Activated CD4-positive, alpha-beta memory T cell treated with anti-CD3 and anti-CD28 coated beads, Interleukin-2, amount 10 ng/mL, durations not matched to agents 7 days and 5 days (primary cell): ENCODE measurements at regions not wholly inside any gene's neighbourhood (a gene's known extent, or its start where the extent isn't known, plus 50 kb on each side); places are given as distances from the start of the nearest gene placed in this dataset.

Experiments
- CTCF ChIA-PET: fragments of 350-600 bp; sonication (Branson Sonifier 250); formaldehyde crosslinking; loops from one replicate; lab custom pipeline; 2021; ENCODE audit warnings: antibody characterized with exemption, inconsistent platforms; lab: Charles Lee
- POLR2A ChIA-PET: fragments of 350-600 bp; sonication (Branson Sonifier 250); formaldehyde crosslinking; loops from one replicate; lab custom pipeline; 2021; ENCODE audit warnings: antibody characterized with exemption; lab: Charles Lee
- DNase-seq: peaks from one replicate; pipeline ENCODE4 v3.0.0-alpha.2; 2020
- H3K27ac Mint-ChIP-seq: one replicate; pipeline ENCODE4 v1.8.0; 2021; ENCODE audit warnings: mild to moderate bottlenecking, mixed read lengths
- H3K27me3 Mint-ChIP-seq: one replicate; pipeline ENCODE4 v1.8.0; 2021; ENCODE audit warnings: mixed read lengths
- H3K36me3 Mint-ChIP-seq: one replicate; pipeline ENCODE4 v1.8.0; 2021; ENCODE audit warnings: low read depth, mixed read lengths
- H3K4me1 Mint-ChIP-seq: one replicate; pipeline ENCODE4 v1.8.0; 2021; ENCODE audit warnings: mixed read lengths
- H3K4me3 Mint-ChIP-seq: one replicate; pipeline ENCODE4 v1.8.0; 2021; ENCODE audit warnings: mild to moderate bottlenecking, mixed read lengths
- H3K9me3 Mint-ChIP-seq: one replicate; pipeline ENCODE4 v1.8.0; 2021; ENCODE audit warnings: mixed read lengths

GRCh38 chr1:209491897-209492296 lies 91.6 kb upstream of the CAMK1G start:
- ChIA-PET CTCF (interaction anchor here (0.6 kb wide), 1 partner anchor 229 kb away, joined by 3 read pairs; no protein-coding TSS in a partner anchor), POLR2A (no interaction called here)
- H3K4me3 Mint-ChIP-seq, result no peak overlapping the region
- H3K9me3 Mint-ChIP-seq, result no peaks in the 10 kb centered on the region
- H3K27ac Mint-ChIP-seq, result no peak overlapping the region
- no peaks in the 10 kb centered on the region for H3K4me1 Mint-ChIP-seq
- DNase-seq, result no peak
- H3K36me3 Mint-ChIP-seq, result no peaks in the 10 kb centered on the region
- peaks cover 18% of the 10 kb centered on the region for H3K27me3 Mint-ChIP-seq

- H3K4me3 Mint-ChIP-seq, result no peak overlapping the region
- no peak overlapping the region for H3K27ac Mint-ChIP-seq
- H3K4me1 Mint-ChIP-seq, result no peaks in the 10 kb centered on the region
- H3K9me3 Mint-ChIP-seq, result peaks cover 2% of the 10 kb centered on the region
- CTCF ChIA-PET, result interaction anchor here (1.6 kb wide), 1 partner anchor 21 kb away, joined by 5 read pairs; no protein-coding TSS in a partner anchor
- no peak for DNase-seq
- H3K27me3 Mint-ChIP-seq, result peaks cover 26% of the 10 kb centered on the region
- H3K36me3 Mint-ChIP-seq, result no peaks in the 10 kb centered on the region
- POLR2A ChIA-PET, result no interaction called here
These were observed 90.0 kb upstream of the CAMK1G start for GRCh38 chr1:209493559-209493958.

GRCh38 chr1:209497729-209498128 lies 85.8 kb upstream of the CAMK1G start:
- H3K36me3 Mint-ChIP-seq, result no peaks in the 10 kb centered on the region
- DNase-seq, result no peak
- no peak overlapping the region for H3K27ac Mint-ChIP-seq
- POLR2A ChIA-PET, result no interaction called here
- no peaks in the 10 kb centered on the region for H3K4me1 Mint-ChIP-seq
- peaks cover 22% of the 10 kb centered on the region for H3K27me3 Mint-ChIP-seq
- no peak overlapping the region for H3K4me3 Mint-ChIP-seq
- peaks cover 8% of the 10 kb centered on the region for H3K9me3 Mint-ChIP-seq
- CTCF ChIA-PET, result no interaction called here

GRCh38 chr1:209500993-209501392 lies 82.5 kb upstream of the CAMK1G start:
- peaks cover 8% of the 10 kb centered on the region for H3K9me3 Mint-ChIP-seq
- POLR2A ChIA-PET, result no interaction called here

GRCh38 chr1:209503196-209503595 lies 80.3 kb upstream of the CAMK1G start:
- ChIA-PET CTCF (no interaction called here), POLR2A (no interaction called here)
- no peak overlapping the region for H3K4me3 Mint-ChIP-seq
- no peak for DNase-seq
- no peaks in the 10 kb centered on the region for H3K36me3 Mint-ChIP-seq
- no peak overlapping the region for H3K27ac Mint-ChIP-seq
- peaks cover 9% of the 10 kb centered on the region for H3K27me3 Mint-ChIP-seq
- no peaks in the 10 kb centered on the region for H3K4me1 Mint-ChIP-seq
- H3K9me3 Mint-ChIP-seq, result peaks cover 7% of the 10 kb centered on the region

More at GRCh38 chr1:209500993-209501392, 82.5 kb upstream of the CAMK1G start:
- CTCF ChIA-PET, result no interaction called here
- Mint-ChIP-seq H3K27me3 (peaks cover 18% of the 10 kb centered on the region), H3K36me3 (no peaks in the 10 kb centered on the region), H3K4me1 (no peaks in the 10 kb centered on the region), H3K4me3 (no peak overlapping the region), H3K27ac (no peak overlapping the region)
- DNase-seq, result no peak

- Mint-ChIP-seq H3K27ac (no peak overlapping the region), H3K27me3 (peaks cover 5% of the 10 kb centered on the region), H3K4me3 (no peak overlapping the region), H3K4me1 (no peaks in the 10 kb centered on the region), H3K9me3 (peaks cover 5% of the 10 kb centered on the region), H3K36me3 (no peaks in the 10 kb centered on the region)
- ChIA-PET POLR2A (no interaction called here), CTCF (interaction anchor here (1.0 kb wide), 1 partner anchor 12 kb away, joined by 4 read pairs; no protein-coding TSS in a partner anchor)
- no peak for DNase-seq
These were observed 78.9 kb upstream of the CAMK1G start for GRCh38 chr1:209504571-209504970.

- H3K36me3 Mint-ChIP-seq, result no peaks in the 10 kb centered on the region
- no peak overlapping the region for H3K27ac Mint-ChIP-seq
- no peaks in the 10 kb centered on the region for H3K4me1 Mint-ChIP-seq
- H3K9me3 Mint-ChIP-seq, result peaks cover 5% of the 10 kb centered on the region
- no peak overlapping the region for H3K4me3 Mint-ChIP-seq
- ChIA-PET CTCF (interaction anchor here (0.7 to 1.0 kb wide), 2 partner anchors 12 to 61 kb away, joined by 3 to 4 read pairs; no protein-coding TSS in a partner anchor), POLR2A (no interaction called here)
- peaks cover 5% of the 10 kb centered on the region for H3K27me3 Mint-ChIP-seq
- no peak for DNase-seq
These were observed 78.5 kb upstream of the CAMK1G start for GRCh38 chr1:209505044-209505443.

- no peak for DNase-seq
- no peak overlapping the region for H3K4me3 Mint-ChIP-seq
- H3K4me1 Mint-ChIP-seq, result no peaks in the 10 kb centered on the region
- H3K9me3 Mint-ChIP-seq, result peaks cover 3% of the 10 kb centered on the region
- H3K27ac Mint-ChIP-seq, result no peak overlapping the region
- H3K27me3 Mint-ChIP-seq, result peaks cover 2% of the 10 kb centered on the region
- H3K36me3 Mint-ChIP-seq, result no peaks in the 10 kb centered on the region
- ChIA-PET POLR2A (no interaction called here), CTCF (no interaction called here)
These were observed 77.4 kb upstream of the CAMK1G start for GRCh38 chr1:209506101-209506500.

- no peaks in the 10 kb centered on the region for H3K9me3 Mint-ChIP-seq
- no peak overlapping the region for H3K27ac Mint-ChIP-seq
- DNase-seq, result no peak
- POLR2A ChIA-PET, result no interaction called here
- no peaks in the 10 kb centered on the region for H3K4me1 Mint-ChIP-seq
- no peak overlapping the region for H3K4me3 Mint-ChIP-seq
- no peaks in the 10 kb centered on the region for H3K36me3 Mint-ChIP-seq
- no peaks in the 10 kb centered on the region for H3K27me3 Mint-ChIP-seq
- CTCF ChIA-PET, result no interaction called here
These were observed 74.5 kb upstream of the CAMK1G start for GRCh38 chr1:209509039-209509438.

GRCh38 chr1:209510063-209510462 lies 73.5 kb upstream of the CAMK1G start:
- H3K27ac Mint-ChIP-seq, result no peak overlapping the region
- ChIA-PET CTCF (interaction anchor here (0.8 to 1.4 kb wide), 2 partner anchors 20 to 56 kb away, joined by 3 read pairs; no protein-coding TSS in a partner anchor), POLR2A (no interaction called here)
- H3K4me3 Mint-ChIP-seq, result no peak overlapping the region
- H3K9me3 Mint-ChIP-seq, result no peaks in the 10 kb centered on the region
- no peaks in the 10 kb centered on the region for H3K27me3 Mint-ChIP-seq
- DNase-seq, result no peak
- no peaks in the 10 kb centered on the region for H3K36me3 Mint-ChIP-seq
- H3K4me1 Mint-ChIP-seq, result no peaks in the 10 kb centered on the region

GRCh38 chr1:209511169-209511568 lies 72.3 kb upstream of the CAMK1G start:
- no peaks in the 10 kb centered on the region for H3K4me1 Mint-ChIP-seq
- H3K9me3 Mint-ChIP-seq, result no peaks in the 10 kb centered on the region
- ChIA-PET POLR2A (no interaction called here), CTCF (interaction anchor here (0.8 to 1.0 kb wide), 2 partner anchors 9 to 21 kb away, joined by 3 to 4 read pairs; no protein-coding TSS in a partner anchor)
- H3K4me3 Mint-ChIP-seq, result no peak overlapping the region
- H3K27ac Mint-ChIP-seq, result no peak overlapping the region
- peaks cover 2% of the 10 kb centered on the region for H3K27me3 Mint-ChIP-seq
- no peaks in the 10 kb centered on the region for H3K36me3 Mint-ChIP-seq
- DNase-seq, result no peak

GRCh38 chr1:209512821-209513220 lies 70.7 kb upstream of the CAMK1G start:
- Mint-ChIP-seq H3K27ac (no peak overlapping the region), H3K4me1 (no peaks in the 10 kb centered on the region), H3K36me3 (no peaks in the 10 kb centered on the region), H3K9me3 (no peaks in the 10 kb centered on the region), H3K4me3 (no peak overlapping the region), H3K27me3 (peaks cover 5% of the 10 kb centered on the region)
- no peak for DNase-seq
- ChIA-PET CTCF (interaction anchor here (0.6 to 2.1 kb wide), 7 partner anchors 11 to 664 kb away, joined by 3 to 7 read pairs (median 4); no protein-coding TSS in a partner anchor), POLR2A (no interaction called here)

GRCh38 chr1:209513226-209513625 lies 70.3 kb upstream of the CAMK1G start:
- no peak overlapping the region for H3K4me3 Mint-ChIP-seq
- H3K9me3 Mint-ChIP-seq, result no peaks in the 10 kb centered on the region
- no peak overlapping the region for H3K27ac Mint-ChIP-seq
- H3K36me3 Mint-ChIP-seq, result no peaks in the 10 kb centered on the region
- CTCF ChIA-PET, result interaction anchor here (0.6 to 2.1 kb wide), 10 partner anchors 11 to 664 kb away, joined by 3 to 7 read pairs (median 4); no protein-coding TSS in a partner anchor
- POLR2A ChIA-PET, result no interaction called here
- no peak for DNase-seq
- no peaks in the 10 kb centered on the region for H3K4me1 Mint-ChIP-seq
- peaks cover 7% of the 10 kb centered on the region for H3K27me3 Mint-ChIP-seq
